Stimulated activated naive CD4-positive, alpha-beta T cell (primary cell): ENCODE measurements at regions not wholly inside any gene's neighbourhood (a gene's known extent, or its start where the extent isn't known, plus 50 kb on each side); places are given as distances from the start of the nearest gene placed in this dataset.

ENCODE experiments used
- DNase-seq, 6 experiments: peaks; one replicate each; lab custom pipeline; 2025; lab: John Stamatoyannopoulos, UW

DNA sequence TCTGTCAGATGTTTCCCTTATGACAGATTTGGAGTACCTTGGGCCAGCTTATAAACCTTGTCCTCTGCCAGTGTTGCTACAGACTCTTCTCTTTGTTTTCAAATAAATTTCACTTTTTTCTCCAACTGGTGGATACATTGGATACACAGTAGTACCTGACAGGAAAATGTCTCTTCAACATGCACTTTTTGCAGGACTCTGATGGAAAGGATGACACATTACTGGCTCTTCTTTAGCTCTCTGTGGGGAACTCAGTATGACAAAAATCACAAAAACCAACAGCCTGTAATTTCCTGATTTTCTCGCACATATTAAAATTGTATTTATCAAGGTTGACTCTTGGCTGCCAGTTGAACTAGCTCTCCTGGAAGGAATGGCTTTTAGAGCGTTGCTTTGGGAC, 61.3 kb upstream of the GIMD1 start:
- no peak for DNase-seq

DNA sequence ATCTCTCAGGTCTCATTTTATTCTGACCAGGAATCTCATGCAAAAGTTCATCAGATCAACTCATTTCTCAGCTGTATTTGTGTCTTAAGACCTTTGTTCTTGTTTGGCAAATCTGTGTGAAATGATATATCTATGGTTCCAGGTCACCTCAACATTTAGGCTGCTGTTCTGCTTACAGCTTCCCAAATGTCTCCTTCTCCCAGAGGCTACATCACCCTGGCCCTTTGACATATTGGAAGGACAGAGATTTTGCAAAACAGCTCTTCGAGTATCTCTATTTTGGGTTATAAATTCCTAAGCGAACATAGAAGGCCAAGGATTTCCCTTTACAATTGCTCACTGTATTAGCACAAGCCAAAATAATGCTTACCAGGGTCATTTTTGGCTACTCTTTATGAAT, 57.5 kb upstream of the GIMD1 start:
- DNase-seq: no peak

DNA sequence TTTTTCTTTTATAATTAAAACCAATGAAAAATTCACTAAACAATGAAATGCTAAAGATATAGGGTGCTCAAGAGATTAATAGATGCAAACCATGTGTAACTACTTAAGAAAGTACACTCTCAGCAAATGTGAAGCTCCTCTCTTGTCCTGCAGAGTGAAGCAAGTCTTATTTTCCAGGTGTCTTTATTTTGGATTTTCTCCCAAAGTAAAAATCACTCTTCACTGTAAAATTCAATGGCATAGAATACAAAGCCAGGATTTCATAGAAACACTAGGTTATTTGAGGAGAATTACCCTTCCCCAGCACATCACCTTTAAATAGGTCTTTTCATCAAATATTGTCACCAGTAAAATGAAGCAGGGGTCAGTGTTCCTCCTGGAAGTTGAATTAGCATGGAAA, 57.0 kb upstream of the GIMD1 start:
- no peak for DNase-seq

DNA sequence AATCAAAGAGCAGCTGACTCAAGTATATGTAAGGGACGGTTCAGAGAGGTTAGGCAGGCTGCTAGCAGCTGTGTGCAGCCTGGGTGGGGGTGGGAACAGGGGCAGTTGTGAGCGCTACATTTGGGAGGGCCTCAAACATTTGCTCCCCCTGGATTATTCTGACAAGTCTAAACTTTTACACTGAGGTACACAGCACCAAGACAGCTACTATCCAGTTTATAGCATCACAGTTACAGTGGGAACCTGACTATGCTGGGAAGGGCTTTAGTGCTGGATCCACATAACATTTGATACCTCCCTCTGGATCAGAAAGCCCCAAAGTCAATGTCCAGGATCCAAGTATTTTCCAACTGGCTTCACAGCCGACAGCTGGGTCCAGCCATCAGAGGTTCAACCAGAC, 55.8 kb upstream of the GIMD1 start:
- no peak for DNase-seq

DNA sequence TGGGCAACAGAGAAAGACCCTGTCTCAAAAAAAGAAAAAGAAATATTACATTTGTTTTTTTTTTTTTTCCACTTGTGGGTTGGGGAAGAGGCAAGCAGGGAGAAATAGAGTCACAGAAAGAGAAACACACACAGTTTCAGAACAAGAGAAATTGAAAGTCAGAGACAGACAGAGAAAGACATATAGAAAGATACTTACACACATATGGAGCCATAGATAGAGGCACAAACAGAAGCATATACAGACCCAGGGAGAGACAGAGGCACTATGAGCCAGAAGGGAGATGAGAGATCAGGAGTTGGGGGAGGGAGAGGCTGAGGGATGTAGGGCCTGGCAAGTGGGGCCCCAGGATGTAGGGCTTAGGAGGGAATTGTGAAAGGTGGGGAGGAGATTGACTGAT, 55.2 kb upstream of the GIMD1 start:
- DNase-seq: no peak

DNA sequence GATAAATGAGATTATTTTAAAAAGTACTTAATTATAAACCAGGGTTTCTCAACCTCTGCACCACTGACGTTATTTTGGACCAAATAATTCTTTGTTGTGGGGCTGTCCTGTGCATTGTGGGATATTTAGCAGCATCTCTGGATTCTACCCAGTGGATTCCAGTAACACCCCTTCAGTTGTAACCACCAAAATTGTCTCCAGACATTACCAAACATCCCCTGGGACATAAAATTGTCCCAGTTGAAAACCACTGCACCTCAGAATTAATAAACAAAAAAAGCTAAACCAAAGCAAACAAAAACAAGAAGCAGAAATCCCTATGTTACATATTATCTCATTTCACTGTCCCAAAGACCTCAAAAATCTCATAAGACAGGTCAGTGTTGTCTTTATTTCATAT, 54.2 kb upstream of the GIMD1 start:
- DNase-seq: no peak

DNA sequence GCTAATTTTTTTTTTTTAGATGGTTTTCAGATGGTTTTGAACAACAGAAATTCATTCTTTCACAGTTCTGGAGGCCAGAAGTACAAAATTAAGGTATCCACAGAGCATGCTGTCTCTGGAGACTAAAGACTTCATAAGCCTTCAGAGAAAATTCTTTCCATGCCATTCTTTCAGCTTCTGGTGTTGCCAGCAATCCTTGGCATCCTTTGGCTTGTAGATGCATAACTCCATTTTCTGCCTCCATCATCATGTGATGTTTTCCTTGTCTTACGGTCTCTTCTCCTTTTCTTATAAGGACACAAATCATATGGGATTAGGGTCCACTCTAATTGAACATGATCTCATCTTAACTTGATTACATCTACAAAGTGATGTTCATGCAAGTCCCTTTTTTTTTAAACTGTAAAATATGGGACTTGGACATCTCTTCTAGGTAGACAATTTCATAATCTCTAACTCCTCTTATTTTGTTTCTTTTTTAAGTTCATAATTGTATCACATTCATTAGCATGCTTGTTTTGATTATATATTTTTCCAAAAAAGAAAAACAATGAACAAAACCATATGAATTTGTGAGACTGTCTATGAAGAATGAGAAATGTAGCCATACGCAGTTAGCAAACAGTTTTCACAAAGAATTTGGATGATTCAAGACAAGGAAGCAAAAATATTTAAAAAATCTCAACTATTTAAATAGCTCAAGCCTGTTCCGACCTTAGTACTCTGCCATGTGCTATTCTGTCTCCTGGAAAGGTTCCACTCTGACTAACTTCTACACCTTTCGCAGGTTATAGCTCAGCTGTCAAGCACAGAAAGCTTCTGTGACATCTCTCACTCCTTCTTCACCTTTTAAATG, 53.1 kb upstream of the GIMD1 start:
- no peak for DNase-seq

DNA sequence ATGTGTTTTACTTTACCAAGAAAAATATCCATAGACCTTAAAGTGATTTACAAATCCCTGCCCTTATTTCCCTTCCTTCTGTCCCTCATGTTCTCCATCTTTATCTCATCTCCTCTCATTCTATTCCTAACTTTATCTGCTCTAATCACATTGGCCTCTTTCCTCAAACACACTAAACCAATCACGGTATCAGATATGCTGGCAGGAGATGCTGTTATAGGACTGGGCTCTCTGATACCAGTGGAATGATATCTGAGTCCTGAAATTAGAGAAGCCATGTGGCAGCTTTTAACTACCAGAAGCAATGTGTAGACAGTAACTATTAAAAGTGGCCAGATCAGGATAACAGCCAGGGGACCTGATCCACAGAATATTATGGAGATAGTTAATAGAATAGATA, 49.9 kb upstream of the GIMD1 start:
- DNase-seq: no peak
